GM21619 (cell line): ENCODE measurements at regions not wholly inside any gene's neighbourhood (a gene's known extent, or its start where the extent isn't known, plus 50 kb on each side); places are given as distances from the start of the nearest gene placed in this dataset.

Source experiments
- ATAC-seq: cut with Tn5 transposase; IDR thresholded peaks from one replicate; pipeline ENCODE4 v1.9.1; 2021; ENCODE audit not compliant: unreplicated experiment

GRCh38 chr2:107018366-107018765, 132.4 kb upstream of the ST6GAL2 start:
- no peak for ATAC-seq

- no peak for ATAC-seq
Measured at GRCh38 chr2:107020392-107020791, 134.4 kb upstream of the ST6GAL2 start.

GRCh38 chr2:107024269-107024668, 138.3 kb upstream of the ST6GAL2 start:
- ATAC-seq: no peak

GRCh38 chr2:107025291-107025857, 139.4 kb upstream of the ST6GAL2 start:
- ATAC-seq: no peak

GRCh38 chr2:107025869-107026380, 140.0 kb upstream of the ST6GAL2 start:
- no peak for ATAC-seq

GRCh38 chr2:107027205-107027604, 141.2 kb upstream of the ST6GAL2 start:
- ATAC-seq: no peak

GRCh38 chr2:107027810-107028209, 141.8 kb upstream of the ST6GAL2 start:
- ATAC-seq: no peak

- ATAC-seq: no peak
Measured at GRCh38 chr2:107028661-107029060, 142.7 kb upstream of the ST6GAL2 start.

GRCh38 chr2:107036293-107036692, 150.3 kb upstream of the ST6GAL2 start:
- no peak for ATAC-seq

- ATAC-seq: no peak
Measured at GRCh38 chr2:107062173-107062572, 176.2 kb upstream of the ST6GAL2 start.

GRCh38 chr2:107062599-107063220, 176.7 kb upstream of the ST6GAL2 start:
- no peak for ATAC-seq

- no peak for ATAC-seq
Measured at GRCh38 chr2:107063228-107063627, 177.3 kb upstream of the ST6GAL2 start.

- ATAC-seq: no peak
Measured at GRCh38 chr2:107064750-107065149, 178.8 kb upstream of the ST6GAL2 start.

GRCh38 chr2:107068069-107068916, 182.3 kb upstream of the ST6GAL2 start:
- no peak for ATAC-seq

- ATAC-seq: no peak
Measured at GRCh38 chr2:107069890-107070289, 183.9 kb upstream of the ST6GAL2 start.

GRCh38 chr2:107072150-107072940, 186.4 kb upstream of the ST6GAL2 start:
- ATAC-seq: no peak

- no peak for ATAC-seq
Measured at GRCh38 chr2:107078584-107078983, 192.6 kb upstream of the ST6GAL2 start.

- no peak for ATAC-seq
Measured at GRCh38 chr2:107086497-107086896, 200.5 kb upstream of the ST6GAL2 start.

- ATAC-seq: no peak
Measured at GRCh38 chr2:107088156-107088555, 202.2 kb upstream of the ST6GAL2 start.

GRCh38 chr2:107091163-107091864, 205.3 kb upstream of the ST6GAL2 start:
- ATAC-seq: no peak
